ENCODE measurements at regions not wholly inside any gene's neighbourhood (a gene's known extent, or its start where the extent isn't known, plus 50 kb on each side); places are given as distances from the start of the nearest gene placed in this dataset.

GRCh38 chr6:3591970-3592369 is 135.1 kb upstream of the SLC22A23 start:
- DNase-seq (ENCODE audit: low spot score): no peak

- DNase-seq (ENCODE audit: low spot score): no peak
Measured at GRCh38 chr6:3587660-3588059, 130.8 kb upstream of the SLC22A23 start.

GRCh38 chr6:3585320-3585935 is 128.6 kb upstream of the SLC22A23 start:
- DNase-seq (ENCODE audit: low spot score): no peak

GRCh38 chr6:3584606-3585005 is 127.8 kb upstream of the SLC22A23 start:
- DNase-seq (ENCODE audit: low spot score): no peak

- no peak for DNase-seq (ENCODE audit: low spot score)
Measured at GRCh38 chr6:3581469-3581868, 124.6 kb upstream of the SLC22A23 start.

- no peak for DNase-seq (ENCODE audit: low spot score)
Measured at GRCh38 chr6:3579652-3580175, 122.9 kb upstream of the SLC22A23 start.

- DNase-seq (ENCODE audit: low spot score): no peak
Measured at GRCh38 chr6:3578981-3579380, 122.1 kb upstream of the SLC22A23 start.

- DNase-seq (ENCODE audit: low spot score): no peak
Measured at GRCh38 chr6:3577517-3577916, 120.7 kb upstream of the SLC22A23 start.

- no peak for DNase-seq (ENCODE audit: low spot score)
Measured at GRCh38 chr6:3575701-3576100, 118.9 kb upstream of the SLC22A23 start.

GRCh38 chr6:3575166-3575565 is 118.3 kb upstream of the SLC22A23 start:
- DNase-seq (ENCODE audit: low spot score): no peak

- DNase-seq (ENCODE audit: low spot score): no peak
Measured at GRCh38 chr6:3573670-3574069, 116.8 kb upstream of the SLC22A23 start.

GRCh38 chr6:3571836-3572235 is 115.0 kb upstream of the SLC22A23 start:
- no peak for DNase-seq (ENCODE audit: low spot score)

GRCh38 chr6:3571250-3571681 is 114.4 kb upstream of the SLC22A23 start:
- no peak for DNase-seq (ENCODE audit: low spot score)

GRCh38 chr6:3569816-3570215 is 113.0 kb upstream of the SLC22A23 start:
- no peak for DNase-seq (ENCODE audit: low spot score)

GRCh38 chr6:3568396-3569082 is 111.7 kb upstream of the SLC22A23 start:
- DNase-seq (ENCODE audit: low spot score): no peak

GRCh38 chr6:3566812-3567211 is 110.0 kb upstream of the SLC22A23 start:
- DNase-seq (ENCODE audit: low spot score): no peak

- no peak for DNase-seq (ENCODE audit: low spot score)
Measured at GRCh38 chr6:3565291-3565690, 108.4 kb upstream of the SLC22A23 start.

- no peak for DNase-seq (ENCODE audit: low spot score)
Measured at GRCh38 chr6:3561725-3562124, 104.9 kb upstream of the SLC22A23 start.

GRCh38 chr6:3560211-3560610 is 103.4 kb upstream of the SLC22A23 start:
- DNase-seq (ENCODE audit: low spot score): no peak

- DNase-seq (ENCODE audit: low spot score): no peak
Measured at GRCh38 chr6:3559561-3559960, 102.7 kb upstream of the SLC22A23 start.

- no peak for DNase-seq (ENCODE audit: low spot score)
Measured at GRCh38 chr6:3557336-3557735, 100.5 kb upstream of the SLC22A23 start.

GRCh38 chr6:3553254-3553653 is 96.4 kb upstream of the SLC22A23 start:
- DNase-seq (ENCODE audit: low spot score): no peak

- no peak for DNase-seq (ENCODE audit: low spot score)
Measured at GRCh38 chr6:3551716-3552511, 95.1 kb upstream of the SLC22A23 start.

Measured in ecto neural progenitor cell (in vitro differentiated cells).